GM21723 (cell line): ENCODE measurements at regions not wholly inside any gene's neighbourhood (a gene's known extent, or its start where the extent isn't known, plus 50 kb on each side); places are given as distances from the start of the nearest gene placed in this dataset.
A peak's percentile ranks its signal among the peaks of the same experiment; 100 is the strongest.

Experiments used
- ATAC-seq: cut with Tn5 transposase; IDR thresholded peaks from one replicate; pipeline ENCODE4 v1.9.1; 2021; ENCODE audit warnings: mild to moderate bottlenecking, moderate library complexity; ENCODE audit not compliant: unreplicated experiment

- ATAC-seq = no peak
These were observed 160.6 kb upstream of the COL21A1 start for GRCh38 chr6:56407883-56408410.

GRCh38 chr6:56406276-56407269 is 159.2 kb upstream of the COL21A1 start:
- ATAC-seq = peak; percentile 73

GRCh38 chr6:56404599-56404998 is 157.2 kb upstream of the COL21A1 start:
- no peak for ATAC-seq

GRCh38 chr6:56403745-56404144 is 156.4 kb upstream of the COL21A1 start:
- no peak for ATAC-seq

GRCh38 chr6:56401477-56402070 is 154.2 kb upstream of the COL21A1 start:
- ATAC-seq = no peak

GRCh38 chr6:56400273-56400672 is 152.9 kb upstream of the COL21A1 start:
- no peak for ATAC-seq

- no peak for ATAC-seq
These were observed 152.4 kb upstream of the COL21A1 start for GRCh38 chr6:56399672-56400263.

GRCh38 chr6:56399250-56399671 is 151.9 kb upstream of the COL21A1 start:
- no peak for ATAC-seq

- ATAC-seq = no peak
These were observed 149.1 kb upstream of the COL21A1 start for GRCh38 chr6:56396435-56396834.

- no peak for ATAC-seq
These were observed 146.5 kb upstream of the COL21A1 start for GRCh38 chr6:56393615-56394612.

- no peak for ATAC-seq
These were observed 141.0 kb upstream of the COL21A1 start for GRCh38 chr6:56388415-56388755.

- ATAC-seq = no peak
These were observed 140.4 kb upstream of the COL21A1 start for GRCh38 chr6:56387621-56388414.

GRCh38 chr6:56386717-56387116 is 139.3 kb upstream of the COL21A1 start:
- ATAC-seq = no peak

GRCh38 chr6:56385981-56386593 is 138.7 kb upstream of the COL21A1 start:
- ATAC-seq = no peak

GRCh38 chr6:56383160-56383559 is 135.8 kb upstream of the COL21A1 start:
- no peak for ATAC-seq

- no peak for ATAC-seq
These were observed 135.1 kb upstream of the COL21A1 start for GRCh38 chr6:56382416-56382940.

- no peak for ATAC-seq
These were observed 134.4 kb upstream of the COL21A1 start for GRCh38 chr6:56381801-56382251.

- no peak for ATAC-seq
These were observed 133.1 kb upstream of the COL21A1 start for GRCh38 chr6:56380476-56380875.
